ENCODE measurements at regions not wholly inside any gene's neighbourhood (a gene's known extent, or its start where the extent isn't known, plus 50 kb on each side); places are given as distances from the start of the nearest gene placed in this dataset.

DNA sequence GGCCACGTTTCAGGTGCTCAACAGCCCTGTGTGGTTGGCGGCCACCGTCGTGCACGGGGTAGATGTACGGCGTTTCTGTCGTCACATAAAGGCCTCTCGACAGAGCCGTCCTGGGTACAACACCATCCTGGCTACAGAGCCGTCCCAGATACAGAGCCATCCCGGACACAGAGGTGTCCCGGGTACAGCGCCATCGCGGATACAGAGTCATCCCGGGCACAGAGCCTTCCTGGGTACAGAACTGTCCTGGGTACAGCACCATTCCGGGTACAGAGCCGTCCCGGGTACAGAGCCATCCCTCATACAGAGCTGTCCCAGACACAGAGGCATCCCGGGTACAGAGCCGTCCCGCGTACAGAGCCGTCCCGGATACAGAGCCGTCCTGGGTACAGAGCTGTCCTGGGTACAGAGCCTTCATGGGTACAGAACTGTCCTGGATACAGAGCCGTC, 222.7 kb upstream of the SOX1 start:
- no peak for DNase-seq (ENCODE audit: low read depth, low spot score)
- in situ Hi-C loops (cut with HindIII; ENCODE audit: low pct_unique_long_range_greater_than_20kb, low sequenced_read_pairs) = no loop called here

DNA sequence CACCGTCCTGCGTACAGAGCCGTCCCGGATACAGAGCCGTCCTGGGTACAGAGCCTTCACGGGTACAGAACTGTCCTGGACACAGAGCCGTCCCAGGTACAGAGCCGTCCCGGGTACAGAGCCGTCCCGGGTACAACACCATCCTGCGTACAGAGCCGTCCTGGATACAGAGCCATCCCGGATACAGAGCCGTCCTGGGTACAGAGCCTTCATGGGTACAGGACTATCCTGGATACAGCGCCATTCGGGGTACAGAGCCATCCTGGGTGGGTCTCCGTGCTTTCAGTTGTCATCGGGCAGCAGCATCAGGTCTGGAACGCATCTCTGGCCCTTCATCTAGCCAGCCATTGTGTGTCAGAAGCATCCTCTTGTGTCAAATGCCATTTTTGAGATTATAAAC, 222.3 kb upstream of the SOX1 start:
- in situ Hi-C loops (cut with HindIII; ENCODE audit: low pct_unique_long_range_greater_than_20kb, low sequenced_read_pairs) = no loop called here
- no peak for DNase-seq (ENCODE audit: low read depth, low spot score)

- no peak for DNase-seq (ENCODE audit: low read depth, low spot score)
- in situ Hi-C loops (cut with HindIII; ENCODE audit: low pct_unique_long_range_greater_than_20kb, low sequenced_read_pairs) = no loop called here
These were observed 221.2 kb upstream of the SOX1 start for GRCh38 chr13:111845621-111846351.

DNA sequence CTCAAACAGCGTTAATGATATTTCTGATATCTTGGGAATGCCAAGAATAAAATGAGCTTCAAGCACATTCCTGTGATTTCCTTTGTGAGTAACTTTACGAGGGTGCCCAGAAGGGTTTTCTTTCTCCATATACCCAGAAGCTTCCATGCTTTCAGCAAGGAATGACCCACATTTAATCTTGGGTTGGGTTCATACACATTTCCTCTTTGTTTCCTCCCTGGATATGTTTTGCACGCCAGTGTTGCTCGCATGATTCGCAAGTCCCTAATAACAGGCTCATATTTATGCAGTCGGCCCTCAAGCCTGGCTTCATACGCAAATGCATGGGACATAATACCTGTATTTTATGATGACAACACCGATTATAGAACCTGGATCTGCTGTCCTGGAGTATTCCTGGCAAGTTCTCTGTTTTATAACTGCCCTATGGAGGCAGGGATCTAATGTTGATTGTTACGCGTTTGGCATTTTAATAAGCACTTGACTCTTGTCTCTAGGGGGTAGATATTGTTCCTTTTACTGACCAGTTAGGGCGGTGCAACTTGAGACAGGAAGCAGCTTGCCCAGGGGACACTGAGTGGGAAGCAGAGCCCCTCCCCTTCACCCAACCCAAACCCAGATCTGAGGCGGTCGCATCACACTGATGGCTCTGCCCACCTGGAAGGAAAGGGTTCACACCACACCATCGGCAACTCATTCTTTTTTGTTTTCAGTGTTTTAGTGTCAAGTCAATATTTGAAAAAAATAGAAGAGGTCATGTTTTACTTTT, 220.4 kb upstream of the SOX1 start:
- in situ Hi-C loops (cut with HindIII; ENCODE audit: low pct_unique_long_range_greater_than_20kb, low sequenced_read_pairs) = no loop called here
- DNase-seq (ENCODE audit: low read depth, low spot score) = no peak

- no peak for DNase-seq (ENCODE audit: low read depth, low spot score)
- in situ Hi-C loops (cut with HindIII; ENCODE audit: low pct_unique_long_range_greater_than_20kb, low sequenced_read_pairs) = no loop called here
These were observed 219.0 kb upstream of the SOX1 start for GRCh38 chr13:111847964-111848363.

GRCh38 chr13:111850458-111850857, 216.5 kb upstream of the SOX1 start:
- in situ Hi-C loops (cut with HindIII; ENCODE audit: low pct_unique_long_range_greater_than_20kb, low sequenced_read_pairs) = no loop called here

GRCh38 chr13:111850976-111851375, 216.0 kb upstream of the SOX1 start:
- in situ Hi-C loops (cut with HindIII; ENCODE audit: low pct_unique_long_range_greater_than_20kb, low sequenced_read_pairs) = no loop called here
- DNase-seq (ENCODE audit: low read depth, low spot score) = no peak

More at GRCh38 chr13:111850458-111850857, 216.5 kb upstream of the SOX1 start:
- no peak for DNase-seq (ENCODE audit: low read depth, low spot score)

GRCh38 chr13:111852725-111853518, 214.0 kb upstream of the SOX1 start:
- no peak for DNase-seq (ENCODE audit: low read depth, low spot score)
- in situ Hi-C loops (cut with HindIII; ENCODE audit: low pct_unique_long_range_greater_than_20kb, low sequenced_read_pairs) = no loop called here

- in situ Hi-C loops (cut with HindIII; ENCODE audit: low pct_unique_long_range_greater_than_20kb, low sequenced_read_pairs) = no loop called here
- DNase-seq (ENCODE audit: low read depth, low spot score) = no peak
These were observed 213.2 kb upstream of the SOX1 start for GRCh38 chr13:111853721-111854120.

DNA sequence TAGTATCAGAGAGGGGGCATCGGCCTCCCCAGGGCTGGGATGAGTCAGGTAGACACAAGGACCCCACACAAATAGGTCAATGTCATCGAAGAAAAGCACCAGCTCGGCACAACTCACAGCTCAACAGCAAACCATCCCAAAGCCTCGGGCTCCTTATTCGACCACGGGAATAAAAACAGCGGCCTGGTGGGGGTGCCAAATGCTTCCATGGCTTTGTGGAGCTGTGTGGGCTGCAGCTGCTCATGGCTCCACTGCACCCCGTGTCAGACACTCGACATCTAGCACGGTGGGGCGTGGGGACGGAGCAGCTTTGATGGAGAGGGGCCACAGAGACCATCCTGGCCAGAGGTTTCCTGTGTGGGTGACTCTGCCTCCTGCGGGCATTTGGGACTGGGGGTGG, 212.5 kb upstream of the SOX1 start:
- DNase-seq (ENCODE audit: low read depth, low spot score) = no peak
- in situ Hi-C loops (cut with HindIII; ENCODE audit: low pct_unique_long_range_greater_than_20kb, low sequenced_read_pairs) = no loop called here

- no peak for DNase-seq (ENCODE audit: low read depth, low spot score)
- in situ Hi-C loops (cut with HindIII; ENCODE audit: low pct_unique_long_range_greater_than_20kb, low sequenced_read_pairs) = no loop called here
These were observed 211.8 kb upstream of the SOX1 start for GRCh38 chr13:111855191-111855590.

DNA sequence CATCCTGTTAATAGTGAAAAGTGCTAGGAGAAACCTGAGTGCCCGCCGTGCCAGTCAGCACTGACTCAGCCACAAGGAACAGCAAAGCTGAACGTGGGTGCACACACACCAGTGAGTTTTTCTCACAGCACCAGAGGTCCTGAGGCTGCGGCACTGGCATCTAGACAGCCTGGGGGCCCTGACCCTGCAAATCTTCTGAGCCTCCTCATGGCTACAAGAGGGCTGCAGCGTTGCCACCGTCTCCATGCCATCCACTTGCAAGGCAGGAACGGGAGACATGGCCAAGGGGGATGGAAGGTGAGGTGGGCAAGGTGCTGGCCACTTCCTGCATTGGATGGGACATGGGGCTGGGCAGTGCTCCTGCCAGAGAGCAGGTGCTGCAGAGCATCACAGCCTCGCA, 211.2 kb upstream of the SOX1 start:
- no peak for DNase-seq (ENCODE audit: low read depth, low spot score)
- in situ Hi-C loops (cut with HindIII; ENCODE audit: low pct_unique_long_range_greater_than_20kb, low sequenced_read_pairs) = no loop called here

DNA sequence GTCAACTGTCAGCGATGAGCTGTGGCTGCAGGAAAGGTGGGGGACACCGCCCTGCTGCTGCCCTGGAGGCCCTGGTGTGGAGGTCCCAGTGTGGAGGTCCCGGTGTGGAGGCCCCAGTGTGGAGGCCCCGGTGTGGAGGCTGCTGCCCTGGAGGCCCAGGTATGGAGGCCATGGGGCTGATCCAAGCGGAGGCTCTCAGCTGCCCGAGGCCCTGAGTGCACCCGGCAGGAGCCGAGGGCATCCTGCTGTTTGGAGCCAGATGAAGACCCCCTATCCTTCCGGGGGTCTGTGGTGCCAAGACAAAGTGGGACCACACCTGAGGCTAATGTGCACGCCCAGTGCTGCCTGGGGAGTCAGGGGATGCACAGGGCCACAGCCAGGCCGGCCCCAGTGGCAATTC, 210.4 kb upstream of the SOX1 start:
- in situ Hi-C loops (cut with HindIII; ENCODE audit: low pct_unique_long_range_greater_than_20kb, low sequenced_read_pairs) = no loop called here
- DNase-seq (ENCODE audit: low read depth, low spot score) = no peak

GRCh38 chr13:111857336-111857735, 209.6 kb upstream of the SOX1 start:
- DNase-seq (ENCODE audit: low read depth, low spot score) = no peak
- in situ Hi-C loops (cut with HindIII; ENCODE audit: low pct_unique_long_range_greater_than_20kb, low sequenced_read_pairs) = no loop called here

- in situ Hi-C loops (cut with HindIII; ENCODE audit: low pct_unique_long_range_greater_than_20kb, low sequenced_read_pairs) = no loop called here
- no peak for DNase-seq (ENCODE audit: low read depth, low spot score)
These were observed 208.9 kb upstream of the SOX1 start for GRCh38 chr13:111857846-111858560.

GRCh38 chr13:111858571-111858970, 208.4 kb upstream of the SOX1 start:
- DNase-seq (ENCODE audit: low read depth, low spot score) = no peak
- in situ Hi-C loops (cut with HindIII; ENCODE audit: low pct_unique_long_range_greater_than_20kb, low sequenced_read_pairs) = no loop called here

GRCh38 chr13:111859354-111860230, 207.4 kb upstream of the SOX1 start:
- in situ Hi-C loops (cut with HindIII; ENCODE audit: low pct_unique_long_range_greater_than_20kb, low sequenced_read_pairs) = no loop called here

More at GRCh38 chr13:111859354-111860230, 207.4 kb upstream of the SOX1 start:
- no peak for DNase-seq (ENCODE audit: low read depth, low spot score)

Data from SK-MEL-5 (cell line).